ENCODE measurements at regions not wholly inside any gene's neighbourhood (a gene's known extent, or its start where the extent isn't known, plus 50 kb on each side); places are given as distances from the start of the nearest gene placed in this dataset.

- POLR2A ChIA-PET: no interaction called here
- Histone ChIP-seq H3K9me2 (ENCODE audit: insufficient read depth) (no peaks in the 10 kb centered on the region), H3K27me3 (ENCODE audit: insufficient read depth, low read length) (no peaks in the 10 kb centered on the region)
Observed at GRCh38 chr6:93975159-93975558, 555.8 kb upstream of the EPHA7 start.

More at GRCh38 chr6:93975159-93975558, 555.8 kb upstream of the EPHA7 start:
- TF ChIP-seq SRF (IDR thresholded peaks at IDR 0.05; ENCODE audit: low read depth) (no peak), POLR2A (IDR thresholded peaks at IDR 0.05; ENCODE audit: borderline replicate concordance, extremely low read depth, insufficient read depth, insufficient read length) (no peak), RAD21 (IDR thresholded peaks at IDR 0.05; ENCODE audit: low read depth) (no peak), CBX3 (IDR thresholded peaks at IDR 0.05; ENCODE audit: low read depth) (no peak), SIN3A (IDR thresholded peaks at IDR 0.05; ENCODE audit: low read depth) (no peak), JUND (IDR thresholded peaks at IDR 0.05) (no peak), SP1 (IDR thresholded peaks at IDR 0.05; ENCODE audit: low read depth) (no peak), EZH2 (IDR thresholded peaks at IDR 0.05) (no peak), TCF7L2 (IDR thresholded peaks at IDR 0.05; ENCODE audit: borderline replicate concordance, extremely low read depth, insufficient read depth, insufficient read length) (no peak), FOSL1 (IDR thresholded peaks at IDR 0.05; ENCODE audit: low read depth) (no peak), EGR1 (IDR thresholded peaks at IDR 0.05; ENCODE audit: low read depth) (no peak), POLR2AphosphoS5 (IDR thresholded peaks at IDR 0.05; ENCODE audit: low read depth, low read length) (no peak), YY1 (IDR thresholded peaks at IDR 0.05; ENCODE audit: extremely low read depth, insufficient replicate concordance, low read depth, low read length) (no peak), ELF1 (IDR thresholded peaks at IDR 0.05; ENCODE audit: borderline replicate concordance, low read depth) (no peak), ZNF274 (IDR thresholded peaks at IDR 0.05; ENCODE audit: low read depth, low read length) (no peak), EZH2phosphoT487 (IDR thresholded peaks at IDR 0.05; ENCODE audit: borderline replicate concordance) (no peak), CTCF (IDR thresholded peaks at IDR 0.05 in 2 of 3, conservative IDR thresholded peaks at IDR 0.05 in 1 of 3; ENCODE audit: borderline replicate concordance in 1 of 3, insufficient read depth in 1 of 3, low read depth in 2 of 3, low read length in 2 of 3) (no peak)
- TF ChIP-seq, protein P1, sequence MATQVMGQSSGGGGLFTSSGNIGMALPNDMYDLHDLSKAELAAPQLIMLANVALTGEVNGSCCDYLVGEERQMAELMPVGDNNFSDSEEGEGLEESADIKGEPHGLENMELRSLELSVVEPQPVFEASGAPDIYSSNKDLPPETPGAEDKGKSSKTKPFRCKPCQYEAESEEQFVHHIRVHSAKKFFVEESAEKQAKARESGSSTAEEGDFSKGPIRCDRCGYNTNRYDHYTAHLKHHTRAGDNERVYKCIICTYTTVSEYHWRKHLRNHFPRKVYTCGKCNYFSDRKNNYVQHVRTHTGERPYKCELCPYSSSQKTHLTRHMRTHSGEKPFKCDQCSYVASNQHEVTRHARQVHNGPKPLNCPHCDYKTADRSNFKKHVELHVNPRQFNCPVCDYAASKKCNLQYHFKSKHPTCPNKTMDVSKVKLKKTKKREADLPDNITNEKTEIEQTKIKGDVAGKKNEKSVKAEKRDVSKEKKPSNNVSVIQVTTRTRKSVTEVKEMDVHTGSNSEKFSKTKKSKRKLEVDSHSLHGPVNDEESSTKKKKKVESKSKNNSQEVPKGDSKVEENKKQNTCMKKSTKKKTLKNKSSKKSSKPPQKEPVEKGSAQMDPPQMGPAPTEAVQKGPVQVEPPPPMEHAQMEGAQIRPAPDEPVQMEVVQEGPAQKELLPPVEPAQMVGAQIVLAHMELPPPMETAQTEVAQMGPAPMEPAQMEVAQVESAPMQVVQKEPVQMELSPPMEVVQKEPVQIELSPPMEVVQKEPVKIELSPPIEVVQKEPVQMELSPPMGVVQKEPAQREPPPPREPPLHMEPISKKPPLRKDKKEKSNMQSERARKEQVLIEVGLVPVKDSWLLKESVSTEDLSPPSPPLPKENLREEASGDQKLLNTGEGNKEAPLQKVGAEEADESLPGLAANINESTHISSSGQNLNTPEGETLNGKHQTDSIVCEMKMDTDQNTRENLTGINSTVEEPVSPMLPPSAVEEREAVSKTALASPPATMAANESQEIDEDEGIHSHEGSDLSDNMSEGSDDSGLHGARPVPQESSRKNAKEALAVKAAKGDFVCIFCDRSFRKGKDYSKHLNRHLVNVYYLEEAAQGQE (IDR thresholded peaks at IDR 0.05; ENCODE audit: low read depth): no peak
- TF ChIP-seq, protein P2, sequence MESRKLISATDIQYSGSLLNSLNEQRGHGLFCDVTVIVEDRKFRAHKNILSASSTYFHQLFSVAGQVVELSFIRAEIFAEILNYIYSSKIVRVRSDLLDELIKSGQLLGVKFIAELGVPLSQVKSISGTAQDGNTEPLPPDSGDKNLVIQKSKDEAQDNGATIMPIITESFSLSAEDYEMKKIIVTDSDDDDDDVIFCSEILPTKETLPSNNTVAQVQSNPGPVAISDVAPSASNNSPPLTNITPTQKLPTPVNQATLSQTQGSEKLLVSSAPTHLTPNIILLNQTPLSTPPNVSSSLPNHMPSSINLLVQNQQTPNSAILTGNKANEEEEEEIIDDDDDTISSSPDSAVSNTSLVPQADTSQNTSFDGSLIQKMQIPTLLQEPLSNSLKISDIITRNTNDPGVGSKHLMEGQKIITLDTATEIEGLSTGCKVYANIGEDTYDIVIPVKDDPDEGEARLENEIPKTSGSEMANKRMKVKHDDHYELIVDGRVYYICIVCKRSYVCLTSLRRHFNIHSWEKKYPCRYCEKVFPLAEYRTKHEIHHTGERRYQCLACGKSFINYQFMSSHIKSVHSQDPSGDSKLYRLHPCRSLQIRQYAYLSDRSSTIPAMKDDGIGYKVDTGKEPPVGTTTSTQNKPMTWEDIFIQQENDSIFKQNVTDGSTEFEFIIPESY (IDR thresholded peaks at IDR 0.05; ENCODE audit: extremely low read depth, insufficient replicate concordance, low read length): no peak
- TF ChIP-seq, protein P3, sequence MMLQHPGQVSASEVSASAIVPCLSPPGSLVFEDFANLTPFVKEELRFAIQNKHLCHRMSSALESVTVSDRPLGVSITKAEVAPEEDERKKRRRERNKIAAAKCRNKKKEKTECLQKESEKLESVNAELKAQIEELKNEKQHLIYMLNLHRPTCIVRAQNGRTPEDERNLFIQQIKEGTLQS (IDR thresholded peaks at IDR 0.05): no peak
- CTCF ChIA-PET: no interaction called here
- peaks cover 0 to 4% of the 10 kb centered on the region in 2 experiments; a peak in 1 of 4 replicates for H3K9me3 ChIP-seq (ENCODE audit: control insufficient read depth in 1 of 2, insufficient read depth in 1 of 2, low read depth in 1 of 2, low read length in 2 of 2)
- no peaks in the 10 kb centered on the region for H4K20me1 ChIP-seq (ENCODE audit: insufficient read depth)
- H3K4me2 ChIP-seq (ENCODE audit: low read length): no peak overlapping the region
- RAD21 ChIA-PET (ENCODE audit: low non-redundant PET in 1 of 2, low total read pairs in 2 of 2, uncharacterized antibody in 2 of 2, unreplicated experiment in 2 of 2): no interaction called here
- H3K9ac ChIP-seq (ENCODE audit: low read length): no peak overlapping the region
- no peaks in the 10 kb centered on the region for H3K36me3 ChIP-seq (ENCODE audit: control insufficient read depth in 1 of 2, insufficient read depth in 2 of 2, low read length in 2 of 2)
- no peaks in the 10 kb centered on the region for H3K79me2 ChIP-seq (ENCODE audit: insufficient read depth, low read length)
- DNase-seq (ENCODE audit: low read depth, low spot score): no peak
- no peaks in the 10 kb centered on the region for H3K4me1 ChIP-seq (ENCODE audit: control insufficient read depth in 1 of 2, insufficient read depth in 2 of 2, low read length in 2 of 2)
- intact Hi-C loops (cut with micrococcal nuclease): no loop called here
- no peak overlapping the region for H2AFZ ChIP-seq (ENCODE audit: low read depth, low read length, poor library complexity, severe bottlenecking)
- no peak overlapping the region for H3K4me3 ChIP-seq (replicated peaks in 1 of 2; ENCODE audit: low read depth in 1 of 2, low read length in 2 of 2)
- no TSS peak for BruUV-seq (replicated peaks)
- H3K27ac ChIP-seq (ENCODE audit: low read depth, low read length): no peak overlapping the region
- no peak for ATAC-seq

Measured in HCT116 (cell line).